Lower lobe of right lung (tissue), 2 donors: ENCODE measurements at regions not wholly inside any gene's neighbourhood (a gene's known extent, or its start where the extent isn't known, plus 50 kb on each side); places are given as distances from the start of the nearest gene placed in this dataset.

Experiments used
- ATAC-seq, 2 donors: fragments of 200-7000 bp; cut with Tn5 transposase; one replicate each; pipeline ENCODE4 v1.9.1; 2020 to 2022; ENCODE audit warnings: mild to moderate bottlenecking in 2 of 2, moderate library complexity in 2 of 2
- DNase-seq: peaks from one replicate; pipeline ENCODE4 v3.0.0-alpha.2; 2020
- H3K27ac ChIP-seq: fragments of 200-600 bp; one replicate; pipeline ENCODE4 v1.8.0; 2022
- H3K27me3 ChIP-seq: fragments of 200-600 bp; one replicate; pipeline ENCODE4 v1.8.0; 2022; ENCODE audit warnings: low read depth
- H3K36me3 ChIP-seq: fragments of 200-600 bp; one replicate; pipeline ENCODE4 v1.8.0; 2022; ENCODE audit warnings: mild to moderate bottlenecking
- H3K4me1 ChIP-seq: fragments of 200-600 bp; one replicate; pipeline ENCODE4 v1.8.0; 2022
- H3K4me3 ChIP-seq: fragments of 200-600 bp; one replicate; pipeline ENCODE4 v1.8.0; 2022; ENCODE audit warnings: mild to moderate bottlenecking
- H3K9me3 ChIP-seq: fragments of 200-600 bp; one replicate; pipeline ENCODE4 v1.8.0; 2022
- intact Hi-C: fragments of 100-400 bp; cut with DNase I; formaldehyde crosslinking; loops from one replicate; pipeline ENCODE4 v1.11.0; 2022
- TF ChIP-seq, protein P1 (sequence below): fragments of 200-600 bp; IDR thresholded peaks from one replicate; pipeline ENCODE4 v1.8.0; 2022; ENCODE audit warnings: antibody characterized with exemption, mild to moderate bottlenecking
- donor health status: DM: no; HTN: yes; CAD: no; lungs with severe emphysema.

DNA sequence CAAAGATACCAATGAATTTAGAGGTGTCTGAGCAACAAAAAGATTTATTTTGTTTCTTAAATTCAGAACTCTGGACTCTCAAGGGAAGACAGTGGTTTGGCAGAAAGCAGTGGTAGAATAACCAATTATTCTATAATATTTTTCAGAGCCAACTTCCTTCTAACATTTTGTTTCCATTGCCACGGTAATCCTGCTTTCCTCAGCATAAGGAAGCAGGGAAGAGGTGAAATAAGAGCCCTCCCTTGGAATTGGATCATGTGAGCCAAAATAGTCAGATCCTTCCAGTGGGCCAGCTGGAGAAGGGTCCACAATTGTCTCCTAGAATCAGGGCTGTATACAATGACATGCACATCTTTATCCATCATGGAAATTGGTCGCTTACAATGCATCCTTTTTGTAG lies 130.0 kb upstream of the MAP1B start:
- H3K9me3 ChIP-seq, result no peaks in the 10 kb centered on the region
- DNase-seq (no peak), ATAC-seq (no peak)
- H3K36me3 ChIP-seq, result no peaks in the 10 kb centered on the region
- intact Hi-C loops, result no loop called here
- TF ChIP-seq, protein P1, sequence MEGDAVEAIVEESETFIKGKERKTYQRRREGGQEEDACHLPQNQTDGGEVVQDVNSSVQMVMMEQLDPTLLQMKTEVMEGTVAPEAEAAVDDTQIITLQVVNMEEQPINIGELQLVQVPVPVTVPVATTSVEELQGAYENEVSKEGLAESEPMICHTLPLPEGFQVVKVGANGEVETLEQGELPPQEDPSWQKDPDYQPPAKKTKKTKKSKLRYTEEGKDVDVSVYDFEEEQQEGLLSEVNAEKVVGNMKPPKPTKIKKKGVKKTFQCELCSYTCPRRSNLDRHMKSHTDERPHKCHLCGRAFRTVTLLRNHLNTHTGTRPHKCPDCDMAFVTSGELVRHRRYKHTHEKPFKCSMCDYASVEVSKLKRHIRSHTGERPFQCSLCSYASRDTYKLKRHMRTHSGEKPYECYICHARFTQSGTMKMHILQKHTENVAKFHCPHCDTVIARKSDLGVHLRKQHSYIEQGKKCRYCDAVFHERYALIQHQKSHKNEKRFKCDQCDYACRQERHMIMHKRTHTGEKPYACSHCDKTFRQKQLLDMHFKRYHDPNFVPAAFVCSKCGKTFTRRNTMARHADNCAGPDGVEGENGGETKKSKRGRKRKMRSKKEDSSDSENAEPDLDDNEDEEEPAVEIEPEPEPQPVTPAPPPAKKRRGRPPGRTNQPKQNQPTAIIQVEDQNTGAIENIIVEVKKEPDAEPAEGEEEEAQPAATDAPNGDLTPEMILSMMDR, result no peak
- H3K4me1 ChIP-seq, result no peaks in the 10 kb centered on the region
- no peaks in the 10 kb centered on the region for H3K27me3 ChIP-seq
- H3K4me3 ChIP-seq, result no peak overlapping the region
- no peak overlapping the region for H3K27ac ChIP-seq

DNA sequence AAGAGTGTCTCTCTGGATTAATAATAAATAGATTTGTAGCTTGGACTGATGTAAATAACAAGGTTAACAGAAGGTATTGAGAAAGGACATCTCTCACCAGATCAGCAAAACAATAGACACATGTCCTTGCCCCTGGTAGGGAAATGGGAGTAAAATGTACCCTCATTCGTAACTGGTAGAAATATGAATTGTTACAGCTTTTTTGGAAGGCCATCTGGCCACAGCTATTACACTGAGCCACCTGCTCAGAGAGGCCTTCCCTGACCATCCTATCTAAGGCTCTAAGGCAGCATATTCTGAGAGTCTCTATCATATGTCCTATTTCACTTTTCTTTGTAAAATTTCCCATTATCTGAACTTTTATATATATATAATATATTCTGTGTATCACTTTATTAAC lies 129.1 kb upstream of the MAP1B start:
- Histone ChIP-seq H3K4me3 (no peak overlapping the region), H3K36me3 (no peaks in the 10 kb centered on the region), H3K4me1 (no peaks in the 10 kb centered on the region), H3K27ac (no peak overlapping the region), H3K9me3 (no peaks in the 10 kb centered on the region), H3K27me3 (no peaks in the 10 kb centered on the region)
- DNase-seq (no peak), ATAC-seq (no peak)
- intact Hi-C loops, result no loop called here
- TF ChIP-seq, protein P1, result no peak

DNA sequence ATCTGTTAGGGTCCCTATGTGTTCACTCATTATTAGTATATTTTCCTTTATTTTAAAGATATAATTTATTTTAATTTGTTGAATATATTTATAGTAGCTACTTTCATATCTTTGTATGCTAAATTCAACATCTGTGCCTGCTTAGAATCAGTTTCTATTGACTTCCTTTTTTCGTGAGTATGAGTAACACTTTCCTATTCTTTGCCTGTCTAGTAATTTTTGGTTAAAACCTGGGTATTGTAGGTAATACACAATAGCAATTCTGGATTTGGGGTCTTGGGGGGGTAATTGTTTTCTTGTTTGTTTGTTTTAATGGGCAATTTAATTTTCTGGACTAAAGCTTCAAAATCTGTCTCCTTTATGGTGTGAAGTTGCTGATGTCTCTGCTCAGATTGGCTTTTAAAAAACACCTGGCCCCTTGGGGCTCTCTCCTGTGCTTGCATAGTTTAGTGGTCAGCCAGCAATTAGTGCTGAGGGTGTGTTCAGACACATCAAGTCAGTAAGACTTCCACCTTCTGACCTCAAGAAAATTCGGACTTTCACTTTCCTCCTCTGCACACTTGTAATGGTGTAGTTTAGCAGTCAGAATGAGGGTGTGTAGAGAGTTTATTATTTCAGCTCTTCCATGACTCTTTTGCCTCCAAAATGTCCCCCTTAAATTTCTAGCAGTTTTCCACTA lies 124.4 kb upstream of the MAP1B start:
- intact Hi-C loops, result no loop called here
- no peak for ATAC-seq
- TF ChIP-seq, protein P1, result no peak

DNA sequence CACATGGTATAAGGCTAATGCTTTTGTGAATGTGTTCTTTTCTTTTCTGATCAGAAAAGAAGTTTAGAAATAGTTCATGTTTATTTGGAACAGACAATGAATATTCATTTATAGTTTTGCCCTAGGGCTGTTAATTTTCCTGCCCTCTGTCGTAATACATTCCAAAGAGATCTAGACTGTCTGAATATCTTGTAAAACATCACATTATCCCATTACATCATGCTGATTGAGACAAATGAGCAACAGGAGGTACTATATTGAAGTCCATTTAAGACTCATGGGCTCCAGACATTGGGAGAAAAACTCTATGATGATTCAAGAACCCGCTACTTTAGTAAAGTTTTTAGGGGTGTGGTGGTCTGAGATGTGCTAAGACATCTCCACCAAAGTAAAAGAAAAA lies 121.2 kb upstream of the MAP1B start:
- Histone ChIP-seq H3K4me3 (no peak overlapping the region), H3K4me1 (no peaks in the 10 kb centered on the region), H3K36me3 (no peaks in the 10 kb centered on the region), H3K27me3 (no peaks in the 10 kb centered on the region), H3K9me3 (no peaks in the 10 kb centered on the region), H3K27ac (no peak overlapping the region)
- ATAC-seq (no peak), DNase-seq (no peak)
- intact Hi-C loops, result no loop called here
- TF ChIP-seq, protein P1, result no peak

More for the DNA sequence above, 124.4 kb upstream of the MAP1B start:
- Histone ChIP-seq H3K27me3 (no peaks in the 10 kb centered on the region), H3K4me3 (no peak overlapping the region), H3K27ac (no peak overlapping the region), H3K4me1 (no peaks in the 10 kb centered on the region), H3K9me3 (no peaks in the 10 kb centered on the region), H3K36me3 (no peaks in the 10 kb centered on the region)
- DNase-seq, result no peak

DNA sequence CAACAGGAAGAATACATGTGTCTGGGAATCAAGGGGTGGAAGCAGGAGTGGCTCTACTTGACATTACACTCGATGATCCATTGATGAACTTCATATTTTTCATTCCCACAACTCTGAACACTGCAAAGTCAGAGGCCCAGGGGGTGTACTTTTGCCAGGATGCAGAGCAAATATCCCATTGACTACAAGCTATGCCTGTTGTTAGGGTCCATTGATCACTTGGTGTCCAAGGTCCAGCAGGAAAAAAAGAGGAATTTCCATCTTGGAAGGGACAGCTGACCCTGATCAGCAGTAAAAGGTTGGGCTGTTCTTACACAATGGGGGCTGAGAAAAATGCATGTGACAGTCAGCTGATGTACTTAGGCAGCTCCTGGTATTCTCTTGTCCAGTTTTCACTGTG lies 118.5 kb upstream of the MAP1B start:
- no peak for ATAC-seq
- intact Hi-C loops, result no loop called here

More for the DNA sequence above, 118.5 kb upstream of the MAP1B start:
- no peak for DNase-seq
- no peaks in the 10 kb centered on the region for H3K9me3 ChIP-seq
- no peaks in the 10 kb centered on the region for H3K27me3 ChIP-seq
- H3K4me3 ChIP-seq, result no peak overlapping the region
- no peaks in the 10 kb centered on the region for H3K36me3 ChIP-seq
- no peaks in the 10 kb centered on the region for H3K4me1 ChIP-seq
- TF ChIP-seq, protein P1, result no peak
- H3K27ac ChIP-seq, result no peak overlapping the region
